ENCODE measurements at regions not wholly inside any gene's neighbourhood (a gene's known extent, or its start where the extent isn't known, plus 50 kb on each side); places are given as distances from the start of the nearest gene placed in this dataset.
A peak's percentile ranks its signal among the peaks of the same experiment; 100 is the strongest.

DNA sequence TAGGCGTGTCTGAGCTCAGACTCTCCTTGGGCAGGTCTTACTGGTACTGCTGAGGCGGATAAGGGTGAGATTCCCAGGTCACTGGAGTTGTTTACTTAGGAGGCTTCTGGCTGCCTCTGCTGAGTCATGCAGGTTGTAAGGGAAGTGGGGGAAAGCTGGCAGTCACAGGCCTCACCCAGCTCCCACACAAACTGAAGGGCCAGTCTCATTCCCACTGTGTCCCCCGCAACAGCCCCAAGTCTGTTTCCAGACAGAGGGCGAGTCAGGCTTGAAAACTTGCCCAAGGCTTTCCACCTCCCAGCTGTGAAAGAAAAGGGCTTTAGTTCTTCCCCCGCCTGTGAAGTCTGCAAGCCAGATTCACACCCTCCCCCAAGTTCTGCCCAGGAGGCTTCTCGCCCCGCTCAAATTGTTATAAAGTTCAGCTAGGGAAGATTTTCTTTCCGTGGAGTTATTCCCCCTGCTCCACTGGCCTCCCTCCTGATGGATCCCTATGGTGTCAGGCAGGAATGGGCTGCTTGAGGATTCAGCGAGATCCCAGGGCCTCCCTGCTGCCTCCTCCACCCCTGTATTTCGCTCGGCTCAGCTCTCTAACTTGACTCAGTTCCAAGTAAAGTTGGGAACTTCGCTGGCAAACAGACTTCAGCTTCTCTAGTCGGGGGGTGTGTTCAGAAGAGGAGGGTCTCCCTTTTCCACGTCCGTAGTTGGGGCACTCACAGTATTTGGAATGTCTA lies 248.6 kb downstream of the NR4A2 start:
- TF ChIP-seq, protein P1, sequence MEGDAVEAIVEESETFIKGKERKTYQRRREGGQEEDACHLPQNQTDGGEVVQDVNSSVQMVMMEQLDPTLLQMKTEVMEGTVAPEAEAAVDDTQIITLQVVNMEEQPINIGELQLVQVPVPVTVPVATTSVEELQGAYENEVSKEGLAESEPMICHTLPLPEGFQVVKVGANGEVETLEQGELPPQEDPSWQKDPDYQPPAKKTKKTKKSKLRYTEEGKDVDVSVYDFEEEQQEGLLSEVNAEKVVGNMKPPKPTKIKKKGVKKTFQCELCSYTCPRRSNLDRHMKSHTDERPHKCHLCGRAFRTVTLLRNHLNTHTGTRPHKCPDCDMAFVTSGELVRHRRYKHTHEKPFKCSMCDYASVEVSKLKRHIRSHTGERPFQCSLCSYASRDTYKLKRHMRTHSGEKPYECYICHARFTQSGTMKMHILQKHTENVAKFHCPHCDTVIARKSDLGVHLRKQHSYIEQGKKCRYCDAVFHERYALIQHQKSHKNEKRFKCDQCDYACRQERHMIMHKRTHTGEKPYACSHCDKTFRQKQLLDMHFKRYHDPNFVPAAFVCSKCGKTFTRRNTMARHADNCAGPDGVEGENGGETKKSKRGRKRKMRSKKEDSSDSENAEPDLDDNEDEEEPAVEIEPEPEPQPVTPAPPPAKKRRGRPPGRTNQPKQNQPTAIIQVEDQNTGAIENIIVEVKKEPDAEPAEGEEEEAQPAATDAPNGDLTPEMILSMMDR (IDR thresholded peaks at IDR 0.05; ENCODE audit: insufficient read depth, low read depth, low read length, missing control alignments) = no peak
- peak; percentile 72 for DNase-seq (ENCODE audit: low read depth)
- H3K4me3 ChIP-seq (ENCODE audit: low read length) = no peak overlapping the region

DNA sequence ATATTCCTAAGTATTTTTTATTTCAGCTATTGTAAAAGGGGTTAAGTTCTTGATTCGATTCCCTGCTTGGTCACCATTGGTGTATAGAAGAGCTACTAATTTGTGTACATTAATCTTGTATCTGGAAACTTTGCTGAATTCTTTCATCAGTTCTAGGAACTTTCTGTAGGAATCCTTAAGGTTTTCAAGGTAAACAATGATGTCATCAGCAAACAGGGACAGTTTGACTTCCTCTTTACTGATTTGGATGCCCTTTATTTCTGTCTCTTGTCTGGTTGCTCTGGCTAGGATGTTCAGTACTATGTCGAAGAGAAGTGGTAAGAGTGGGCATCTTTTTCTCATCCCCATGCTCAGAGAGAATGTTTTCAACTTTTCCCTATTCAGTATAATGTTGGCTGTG lies 252.7 kb downstream of the NR4A2 start:
- DNase-seq (ENCODE audit: low read depth) = no peak
- TF ChIP-seq, protein P1 (IDR thresholded peaks at IDR 0.05; ENCODE audit: insufficient read depth, low read depth, low read length, missing control alignments) = no peak
- no peak overlapping the region for H3K4me3 ChIP-seq (ENCODE audit: low read length)

DNA sequence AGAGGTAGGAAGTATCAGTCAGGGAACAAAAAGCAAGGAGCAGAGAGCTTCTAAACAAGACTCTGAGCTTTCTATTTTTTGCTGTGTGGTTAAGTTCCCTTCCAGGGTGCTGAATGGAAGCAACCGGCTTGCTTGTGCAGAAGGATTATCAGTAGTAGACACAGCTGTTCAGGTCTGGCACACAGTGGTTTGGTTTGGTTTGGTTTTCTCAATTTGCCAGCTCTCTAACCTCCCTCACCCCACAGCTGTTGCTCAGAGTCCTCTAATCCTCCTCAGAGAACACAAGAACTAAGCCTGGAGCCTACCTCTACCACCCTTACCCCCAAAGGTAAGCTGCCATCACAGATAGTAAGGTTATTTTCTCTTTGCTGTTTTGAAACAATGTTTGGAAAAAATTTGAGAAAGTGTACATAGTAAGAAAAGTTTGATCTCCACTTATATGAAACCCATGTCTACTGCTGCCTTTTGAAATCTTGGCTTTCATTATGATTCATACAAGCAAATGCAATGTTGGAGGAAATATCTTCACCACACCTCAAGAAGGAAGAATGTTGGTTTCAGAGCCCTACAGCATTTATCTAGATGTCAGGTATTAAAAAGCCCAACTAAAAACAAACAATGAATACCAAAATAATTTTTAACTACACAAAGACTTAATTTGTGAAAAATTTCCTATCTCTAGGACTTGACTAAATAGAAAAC lies 255.3 kb downstream of the NR4A2 start:
- DNase-seq (ENCODE audit: low read depth) = peak; percentile 69
- no peak overlapping the region for H3K4me3 ChIP-seq (ENCODE audit: low read length)
- TF ChIP-seq, protein P1 (IDR thresholded peaks at IDR 0.05; ENCODE audit: insufficient read depth, low read depth, low read length, missing control alignments) = no peak

DNA sequence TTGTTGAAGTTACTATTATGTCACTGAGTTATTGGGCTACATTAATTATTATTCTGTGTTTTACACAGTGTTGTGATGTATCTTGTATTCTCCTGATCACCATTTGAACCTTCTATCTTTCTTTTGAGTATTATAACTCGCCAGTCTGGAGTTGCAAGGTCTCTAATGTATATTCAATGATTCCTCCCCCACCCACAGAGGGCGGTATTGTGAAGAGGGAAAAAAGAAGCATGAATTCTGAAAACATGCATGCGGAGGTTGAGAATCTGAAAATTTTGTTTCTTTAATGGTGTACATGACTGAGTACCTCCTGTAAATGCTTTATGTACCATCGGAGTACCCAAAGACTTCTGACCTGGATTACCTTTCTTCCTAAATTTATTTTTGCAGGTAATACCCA lies 266.6 kb downstream of the NR4A2 start:
- TF ChIP-seq, protein P1 (IDR thresholded peaks at IDR 0.05; ENCODE audit: insufficient read depth, low read depth, low read length, missing control alignments) = peak; percentile 44
- peak; percentile 40 for DNase-seq (ENCODE audit: low read depth)
- no peak overlapping the region for H3K4me3 ChIP-seq (ENCODE audit: low read length)

DNA sequence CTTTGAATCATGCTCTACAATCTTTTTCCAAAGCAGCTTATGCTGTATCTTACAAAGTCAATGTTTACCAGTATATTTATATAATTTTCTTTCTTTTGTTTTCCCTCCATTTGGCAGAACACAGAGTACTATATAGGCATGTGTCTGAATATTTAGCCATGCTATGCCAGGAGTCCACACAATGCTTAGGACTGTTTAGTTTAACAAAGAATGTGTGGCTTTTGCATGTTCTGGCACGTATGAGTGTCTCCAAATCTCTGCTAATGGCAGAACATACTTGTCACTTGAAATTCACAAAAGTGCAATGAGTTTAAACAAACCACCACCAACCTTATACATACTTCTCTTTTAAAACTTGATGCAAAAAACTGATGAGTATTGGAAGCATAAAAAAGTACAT lies 268.0 kb downstream of the NR4A2 start:
- peak; percentile 52 for DNase-seq (ENCODE audit: low read depth)
- TF ChIP-seq, protein P1 (IDR thresholded peaks at IDR 0.05; ENCODE audit: insufficient read depth, low read depth, low read length, missing control alignments) = no peak
- H3K4me3 ChIP-seq (ENCODE audit: low read length) = no peak overlapping the region

DNA sequence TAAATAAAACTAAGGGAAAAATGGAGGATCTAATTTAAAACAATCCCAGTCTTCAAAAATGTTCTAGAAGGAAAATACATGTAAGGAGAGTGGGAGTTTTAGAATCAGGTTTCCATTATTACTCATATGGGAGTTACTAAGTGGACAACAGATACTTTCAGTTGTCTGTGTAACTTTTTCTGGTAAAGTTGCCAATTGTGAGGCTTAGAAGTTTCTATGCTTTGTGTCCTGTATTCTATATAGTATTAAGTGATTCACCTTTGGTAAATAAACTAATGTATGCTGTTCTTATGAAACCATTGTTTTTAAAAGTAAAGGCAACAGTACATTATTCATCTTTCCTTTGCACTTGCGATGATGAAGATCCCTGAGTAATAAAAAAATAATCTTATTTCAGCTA lies 274.9 kb downstream of the NR4A2 start:
- no peak overlapping the region for H3K4me3 ChIP-seq (ENCODE audit: low read length)
- peak; percentile 80 for DNase-seq (ENCODE audit: low read depth)
- TF ChIP-seq, protein P1 (IDR thresholded peaks at IDR 0.05; ENCODE audit: insufficient read depth, low read depth, low read length, missing control alignments) = no peak
